GM23338 (cell line): ENCODE measurements at regions not wholly inside any gene's neighbourhood (a gene's known extent, or its start where the extent isn't known, plus 50 kb on each side); places are given as distances from the start of the nearest gene placed in this dataset.
"Not testable (repeated sequence)": the region's sequence is repeated elsewhere in the genome, so short reads cannot be mapped to it uniquely, and the experiment has no call there.

Experiments used
- ATAC-seq: fragments of 200-7000 bp; cut with Tn5 transposase; 3 replicates; pipeline ENCODE4 v1.9.1; 2020
- DNase-seq: peaks from one replicate; pipeline ENCODE4 v3.0.0-alpha.2; 2015; ENCODE audit warnings: low spot score
- H2AFZ ChIP-seq: fragments of 200-600 bp; sonication (generic); 2 replicates; pipeline ENCODE4 v1.8.0; 2016; ENCODE audit warnings: antibody characterized with exemption, mild to moderate bottlenecking, moderate library complexity
- H3F3A ChIP-seq: fragments of 200-600 bp; sonication (generic); replicated peaks from 2 replicates; pipeline ENCODE4 v1.8.0; 2017; ENCODE audit warnings: antibody characterized with exemption, mixed run types, low read depth
- H3K27ac ChIP-seq: fragments of 200-600 bp; sonication (generic); 2 replicates; pipeline ENCODE4 v1.6.1; 2016; ENCODE audit warnings: low read depth
- H3K27me3 ChIP-seq: fragments of 200-600 bp; sonication (generic); 2 replicates; pipeline ENCODE4 v1.8.0; 2016; ENCODE audit warnings: mild to moderate bottlenecking, mixed run types, moderate library complexity; ENCODE audit not compliant: insufficient read depth
- H3K36me3 ChIP-seq: fragments of 200-600 bp; sonication (generic); 2 replicates; pipeline ENCODE4 v1.8.0; 2016; ENCODE audit warnings: mild to moderate bottlenecking; ENCODE audit not compliant: insufficient read depth
- H3K4me1 ChIP-seq: fragments of 200-600 bp; sonication (generic); 2 replicates; pipeline ENCODE4 v1.8.0; 2016; ENCODE audit warnings: mild to moderate bottlenecking, moderate library complexity; ENCODE audit not compliant: insufficient read depth
- H3K4me2 ChIP-seq: fragments of 200-600 bp; sonication (generic); 2 replicates; pipeline ENCODE4 v1.7.1; 2017; ENCODE audit warnings: mixed run types
- H3K4me3 ChIP-seq: fragments of 200-600 bp; sonication (generic); 2 replicates; pipeline ENCODE4 v1.6.1; 2016; ENCODE audit warnings: mixed run types
- H3K79me2 ChIP-seq: fragments of 200-600 bp; sonication (generic); replicated peaks from 2 replicates; pipeline ENCODE4 v1.8.0; 2017; ENCODE audit warnings: mild to moderate bottlenecking; ENCODE audit not compliant: insufficient read depth
- H3K9me2 ChIP-seq: fragments of 200-600 bp; sonication (generic); 2 replicates; pipeline ENCODE4 v1.8.0; 2017; ENCODE audit not compliant: insufficient read depth
- H4K20me1 ChIP-seq: fragments of 200-600 bp; sonication (generic); replicated peaks from 2 replicates; pipeline ENCODE4 v1.8.0; 2017; ENCODE audit warnings: mild to moderate bottlenecking; ENCODE audit not compliant: insufficient read depth
- H3K27ac Mint-ChIP-seq: 2 replicates; pipeline ENCODE4 v1.8.0; 2020; ENCODE audit warnings: inconsistent platforms, mild to moderate bottlenecking, moderate library complexity, mixed read lengths
- H3K27me3 Mint-ChIP-seq: 3 replicates; pipeline ENCODE4 v1.8.0; 2022; ENCODE audit warnings: low read depth, mild to moderate bottlenecking, moderate library complexity, mixed read lengths, inconsistent platforms; ENCODE audit not compliant: insufficient read depth, poor library complexity
- H3K36me3 Mint-ChIP-seq: 3 replicates; pipeline ENCODE4 v1.8.0; 2021; ENCODE audit warnings: low read depth, mild to moderate bottlenecking, inconsistent platforms, moderate library complexity, mixed read lengths
- H3K4me1 Mint-ChIP-seq: 3 replicates; pipeline ENCODE4 v1.8.0; 2020; ENCODE audit warnings: mild to moderate bottlenecking, inconsistent platforms, mixed read lengths
- H3K4me3 Mint-ChIP-seq: 3 replicates; pipeline ENCODE4 v1.8.0; 2021; ENCODE audit warnings: moderate library complexity, mild to moderate bottlenecking, inconsistent platforms, mixed read lengths
- H3K9me3 Mint-ChIP-seq: 3 replicates; pipeline ENCODE4 v1.8.0; 2020; ENCODE audit warnings: moderate library complexity, mild to moderate bottlenecking, inconsistent platforms, mixed read lengths

DNA sequence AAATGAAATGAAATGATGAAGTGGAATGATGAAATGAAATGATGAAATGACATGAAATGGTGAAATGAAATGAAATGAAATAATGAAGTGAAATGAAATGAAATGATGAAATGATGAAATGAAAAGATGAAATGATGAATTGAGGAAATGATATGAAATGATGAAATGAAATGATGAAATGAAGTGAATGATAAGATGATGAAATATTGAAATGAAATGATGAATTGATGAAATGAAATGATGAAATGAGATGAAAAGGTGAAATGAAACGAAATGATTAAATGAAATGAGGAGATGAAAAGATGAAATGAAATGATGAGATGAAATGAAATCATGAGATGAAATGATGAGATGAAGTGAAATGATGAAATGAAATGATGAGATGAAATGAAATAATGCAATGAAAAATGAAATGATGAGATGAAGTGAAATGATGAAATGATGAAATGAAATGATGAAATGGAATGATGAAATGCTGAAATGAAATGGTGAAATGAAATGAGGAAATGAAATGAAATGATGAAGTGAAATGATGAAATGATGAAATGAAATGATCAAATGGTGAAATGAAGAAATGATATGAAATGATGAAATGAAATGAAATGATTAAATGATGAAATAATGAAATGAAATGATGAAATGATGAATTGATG, 1347.7 kb downstream of the TP53TG3F start:
- H3K36me3 ChIP-seq, H3K27me3 ChIP-seq, H3K4me3 ChIP-seq, H2AFZ ChIP-seq, H3K4me3 Mint-ChIP-seq, H4K20me1 ChIP-seq, DNase-seq, H3F3A ChIP-seq, H3K4me2 ChIP-seq, ATAC-seq, H3K4me1 ChIP-seq, H3K27ac Mint-ChIP-seq, H3K9me2 ChIP-seq, H3K27ac ChIP-seq, H3K79me2 ChIP-seq, H3K27me3 Mint-ChIP-seq, H3K36me3 Mint-ChIP-seq, H3K4me1 Mint-ChIP-seq: not testable (repeated sequence)
- peaks cover 15% of the 10 kb centered on the region for H3K9me3 Mint-ChIP-seq

DNA sequence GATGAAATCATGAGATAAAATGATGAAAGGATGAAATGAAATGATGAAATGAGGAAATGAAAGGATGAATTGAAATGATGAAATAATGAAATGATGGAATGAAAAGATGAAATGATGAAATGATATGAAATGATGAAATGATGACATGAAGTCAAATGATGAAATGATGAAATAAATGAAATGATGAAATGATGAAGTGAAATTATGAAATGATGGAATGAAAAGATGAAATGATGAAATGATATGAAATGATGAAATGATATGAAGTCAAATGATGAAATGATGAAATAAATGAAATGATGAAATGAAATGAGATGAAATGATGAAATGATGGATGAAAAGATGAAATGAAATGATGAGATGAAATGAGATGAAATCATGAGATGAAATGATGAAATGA, 1348.4 kb downstream of the TP53TG3F start:
- not testable (repeated sequence) for H4K20me1 ChIP-seq, H3K27ac Mint-ChIP-seq, H3K27me3 ChIP-seq, H3K4me1 Mint-ChIP-seq, H3K4me1 ChIP-seq, H2AFZ ChIP-seq, H3K36me3 Mint-ChIP-seq, H3K27me3 Mint-ChIP-seq, H3K27ac ChIP-seq, H3K4me3 Mint-ChIP-seq, ATAC-seq, DNase-seq, H3K4me2 ChIP-seq, H3K79me2 ChIP-seq, H3K9me2 ChIP-seq, H3K36me3 ChIP-seq, H3K4me3 ChIP-seq, H3F3A ChIP-seq
- peaks cover 19% of the 10 kb centered on the region for H3K9me3 Mint-ChIP-seq

DNA sequence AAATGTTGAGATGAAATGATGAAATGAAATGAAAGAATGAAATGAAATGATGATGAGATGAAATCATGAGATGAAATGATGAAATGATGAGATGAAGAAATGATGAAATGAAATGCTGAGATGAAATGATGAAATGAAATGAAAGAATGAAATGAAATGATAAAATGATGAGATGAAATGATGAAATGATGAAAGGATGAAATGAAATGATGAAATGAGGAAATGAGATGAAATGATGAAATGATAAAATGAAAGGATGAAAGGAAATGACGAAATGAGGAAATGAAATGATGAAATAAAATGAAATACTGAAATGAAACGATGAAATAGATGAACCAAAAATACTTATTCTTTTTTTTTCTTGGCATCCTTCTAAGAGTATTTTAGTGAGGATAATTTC, 1349.1 kb downstream of the TP53TG3F start:
- H3K4me2 ChIP-seq, H3F3A ChIP-seq, DNase-seq, ATAC-seq, H3K36me3 ChIP-seq, H3K27ac ChIP-seq, H4K20me1 ChIP-seq, H3K36me3 Mint-ChIP-seq, H3K4me3 Mint-ChIP-seq, H3K4me1 ChIP-seq, H3K27me3 Mint-ChIP-seq, H3K4me3 ChIP-seq, H3K79me2 ChIP-seq, H2AFZ ChIP-seq, H3K9me2 ChIP-seq, H3K4me1 Mint-ChIP-seq, H3K27ac Mint-ChIP-seq, H3K27me3 ChIP-seq: not testable (repeated sequence)
- peaks cover 26% of the 10 kb centered on the region for H3K9me3 Mint-ChIP-seq
